Urothelium cell line (cell line): ENCODE measurements at regions not wholly inside any gene's neighbourhood (a gene's known extent, or its start where the extent isn't known, plus 50 kb on each side); places are given as distances from the start of the nearest gene placed in this dataset.

Experiments used
- DNase-seq: peaks from one replicate; pipeline ENCODE4 v3.0.0; 2011; ENCODE audit warnings: low spot score, mixed read lengths
- FAIRE-seq: peaks from 2 replicates; lab custom pipeline; 2011; peaks lifted over from hg19 to GRCh38; lab: Jason Lieb, UNC

DNA sequence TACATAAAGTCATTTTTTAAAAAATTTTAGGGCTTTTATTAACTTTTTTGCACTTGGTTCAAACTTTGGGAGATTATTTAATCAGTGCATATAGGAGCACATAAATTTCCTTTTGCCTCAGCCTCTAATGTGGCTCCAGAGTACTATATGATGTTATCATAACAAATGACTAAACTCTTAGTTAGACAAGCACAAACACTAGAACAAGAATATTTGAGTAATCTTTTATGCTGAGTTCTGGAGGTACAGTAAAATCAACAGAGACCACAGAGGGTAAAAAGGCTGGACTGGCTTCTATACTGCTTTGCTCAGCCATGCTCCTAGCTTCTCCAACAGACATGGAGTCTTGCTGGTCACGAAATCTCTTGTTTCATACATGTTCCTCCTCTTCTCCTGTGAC, 52.5 kb upstream of the SGCD start:
- DNase-seq (no peak), FAIRE-seq (no peak)
